Astrocyte of the cerebellum (primary cell): ENCODE measurements at regions not wholly inside any gene's neighbourhood (a gene's known extent, or its start where the extent isn't known, plus 50 kb on each side); places are given as distances from the start of the nearest gene placed in this dataset.

Source experiments
- DNase-seq: peaks from one replicate; pipeline ENCODE4 v3.0.0-alpha.2; 2011; ENCODE audit warnings: low read depth
- H3K4me3 ChIP-seq: 2 replicates; pipeline ENCODE4 v1.5.1; 2011; ENCODE audit warnings: mild to moderate bottlenecking, low read depth, low read length, moderate library complexity
- in situ Hi-C: cut with HindIII; loops from 2 replicates; pipeline ENCODE4 v1.10.0; 2017; ENCODE audit warnings: low sequenced_read_pairs
- TF ChIP-seq, protein P1 (sequence below): IDR thresholded peaks from 2 replicates; pipeline ENCODE4 v1.5.1; 2012; ENCODE audit warnings: low read length, low read depth, moderate library complexity, mild to moderate bottlenecking; ENCODE audit errors: missing control alignments

DNA sequence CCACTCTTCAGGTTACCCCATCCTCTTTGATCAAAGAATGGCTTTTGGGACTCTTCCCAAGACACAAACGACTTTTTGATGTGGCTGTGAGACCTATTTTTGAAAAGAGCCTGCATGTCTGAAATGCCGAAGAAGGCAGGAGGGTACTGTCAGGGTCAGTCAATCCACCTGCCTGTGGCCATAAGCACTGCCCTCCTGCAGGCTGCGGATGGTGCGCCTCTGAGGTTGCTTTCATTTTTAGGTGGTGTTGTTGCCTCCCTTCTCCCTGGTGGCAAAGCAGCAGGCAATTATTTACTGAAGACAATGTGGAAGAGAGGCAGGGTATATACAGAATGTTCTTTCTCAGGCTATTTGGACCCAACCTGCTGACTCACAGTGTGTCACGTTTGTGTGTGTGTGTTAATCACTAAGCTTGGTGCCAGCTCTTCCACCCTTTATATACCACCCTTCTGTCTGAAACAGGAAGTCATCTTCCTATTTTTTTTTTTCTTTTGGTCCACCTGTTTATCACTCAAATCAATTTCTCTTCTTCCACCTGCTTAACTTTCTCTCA lies 1421.2 kb upstream of the CELF2 start:
- TF ChIP-seq, protein P1, sequence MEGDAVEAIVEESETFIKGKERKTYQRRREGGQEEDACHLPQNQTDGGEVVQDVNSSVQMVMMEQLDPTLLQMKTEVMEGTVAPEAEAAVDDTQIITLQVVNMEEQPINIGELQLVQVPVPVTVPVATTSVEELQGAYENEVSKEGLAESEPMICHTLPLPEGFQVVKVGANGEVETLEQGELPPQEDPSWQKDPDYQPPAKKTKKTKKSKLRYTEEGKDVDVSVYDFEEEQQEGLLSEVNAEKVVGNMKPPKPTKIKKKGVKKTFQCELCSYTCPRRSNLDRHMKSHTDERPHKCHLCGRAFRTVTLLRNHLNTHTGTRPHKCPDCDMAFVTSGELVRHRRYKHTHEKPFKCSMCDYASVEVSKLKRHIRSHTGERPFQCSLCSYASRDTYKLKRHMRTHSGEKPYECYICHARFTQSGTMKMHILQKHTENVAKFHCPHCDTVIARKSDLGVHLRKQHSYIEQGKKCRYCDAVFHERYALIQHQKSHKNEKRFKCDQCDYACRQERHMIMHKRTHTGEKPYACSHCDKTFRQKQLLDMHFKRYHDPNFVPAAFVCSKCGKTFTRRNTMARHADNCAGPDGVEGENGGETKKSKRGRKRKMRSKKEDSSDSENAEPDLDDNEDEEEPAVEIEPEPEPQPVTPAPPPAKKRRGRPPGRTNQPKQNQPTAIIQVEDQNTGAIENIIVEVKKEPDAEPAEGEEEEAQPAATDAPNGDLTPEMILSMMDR = no peak
- in situ Hi-C loops = no loop called here
- no peak overlapping the region for H3K4me3 ChIP-seq
- no peak for DNase-seq

DNA sequence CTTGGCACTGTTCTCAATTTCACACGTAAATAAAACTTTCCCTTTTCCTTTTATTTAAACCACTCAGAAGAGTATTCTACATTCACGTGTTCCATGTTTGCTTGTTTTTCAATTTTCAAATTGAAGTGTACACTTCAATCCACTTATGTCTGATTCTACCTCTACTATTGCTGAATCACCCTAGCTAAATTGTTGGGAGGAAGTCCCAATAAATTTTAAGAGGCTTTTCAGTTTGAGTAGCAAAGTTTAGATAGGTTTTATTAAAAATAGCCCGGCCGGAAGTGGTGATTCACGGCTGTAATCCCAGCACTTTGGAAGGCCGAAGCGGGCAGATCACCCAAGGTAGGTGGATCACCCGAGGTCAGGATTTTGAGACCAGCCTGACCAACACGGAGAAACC lies 1414.7 kb upstream of the CELF2 start:
- no peak overlapping the region for H3K4me3 ChIP-seq
- TF ChIP-seq, protein P1 = no peak
- in situ Hi-C loops = no loop called here
- DNase-seq = no peak

DNA sequence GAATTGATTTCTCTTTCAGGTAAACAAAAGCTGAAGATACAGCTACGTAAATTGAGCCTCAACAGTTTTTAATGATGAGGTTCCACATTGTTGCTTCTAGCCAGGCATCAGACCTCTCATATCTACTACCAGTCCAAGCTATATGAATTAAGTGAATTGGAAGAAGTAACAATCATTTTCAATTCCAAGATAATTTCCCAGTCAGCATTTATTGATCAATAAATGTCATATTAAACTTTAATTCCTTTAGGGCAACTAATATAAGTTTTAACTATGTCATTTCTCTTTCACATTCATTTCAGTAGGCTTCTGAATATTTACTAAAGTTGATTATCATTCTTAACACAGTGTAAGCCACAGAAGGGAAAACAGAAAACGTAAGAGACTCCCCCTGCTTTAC lies 1413.7 kb upstream of the CELF2 start:
- H3K4me3 ChIP-seq = no peak overlapping the region
- in situ Hi-C loops = no loop called here
- TF ChIP-seq, protein P1 = no peak

DNA sequence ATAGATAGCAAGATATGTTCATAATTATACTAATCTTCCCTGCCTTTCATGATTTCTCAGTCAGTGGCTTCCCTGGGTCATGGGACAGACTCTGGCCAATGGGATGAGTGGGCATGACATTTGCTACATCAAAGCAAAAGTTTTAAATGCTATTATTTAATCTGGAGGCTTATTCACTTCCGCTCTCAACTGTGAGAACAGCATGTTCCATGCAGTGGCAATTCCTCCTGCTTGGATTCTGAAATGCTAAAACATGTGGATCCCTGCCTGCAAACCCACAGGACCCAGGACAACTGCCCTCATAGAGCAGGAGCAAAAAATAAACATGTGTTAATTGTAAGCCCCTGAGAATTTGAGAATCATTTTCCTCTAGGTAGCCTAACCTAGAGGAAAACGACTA lies 1412.4 kb upstream of the CELF2 start:
- TF ChIP-seq, protein P1 = no peak
- no peak for DNase-seq
- in situ Hi-C loops = no loop called here
- H3K4me3 ChIP-seq = no peak overlapping the region

More for the DNA sequence above, 1413.7 kb upstream of the CELF2 start:
- DNase-seq = no peak

DNA sequence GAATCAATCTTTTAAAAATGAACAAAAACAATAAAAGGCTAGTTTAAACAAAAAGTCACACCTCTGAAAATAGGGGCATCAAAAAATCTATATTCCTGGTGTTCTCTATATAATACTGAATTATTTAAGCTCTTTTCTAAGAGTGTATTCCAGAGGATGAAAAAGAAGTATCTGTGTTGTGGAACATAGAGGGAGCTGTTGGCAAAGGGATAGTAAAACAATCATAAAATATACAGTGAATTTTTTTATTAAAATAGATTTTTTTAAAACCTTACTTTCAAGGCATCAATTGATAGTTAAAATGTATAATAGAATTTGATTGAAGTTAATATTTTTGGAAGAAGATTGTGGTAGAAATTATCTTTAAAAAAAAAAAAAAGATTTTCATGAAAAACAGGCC lies 1409.1 kb upstream of the CELF2 start:
- H3K4me3 ChIP-seq = no peak overlapping the region
- TF ChIP-seq, protein P1 = peak; percentile 32
- peak; percentile 28 for DNase-seq
- in situ Hi-C loops = no loop called here

DNA sequence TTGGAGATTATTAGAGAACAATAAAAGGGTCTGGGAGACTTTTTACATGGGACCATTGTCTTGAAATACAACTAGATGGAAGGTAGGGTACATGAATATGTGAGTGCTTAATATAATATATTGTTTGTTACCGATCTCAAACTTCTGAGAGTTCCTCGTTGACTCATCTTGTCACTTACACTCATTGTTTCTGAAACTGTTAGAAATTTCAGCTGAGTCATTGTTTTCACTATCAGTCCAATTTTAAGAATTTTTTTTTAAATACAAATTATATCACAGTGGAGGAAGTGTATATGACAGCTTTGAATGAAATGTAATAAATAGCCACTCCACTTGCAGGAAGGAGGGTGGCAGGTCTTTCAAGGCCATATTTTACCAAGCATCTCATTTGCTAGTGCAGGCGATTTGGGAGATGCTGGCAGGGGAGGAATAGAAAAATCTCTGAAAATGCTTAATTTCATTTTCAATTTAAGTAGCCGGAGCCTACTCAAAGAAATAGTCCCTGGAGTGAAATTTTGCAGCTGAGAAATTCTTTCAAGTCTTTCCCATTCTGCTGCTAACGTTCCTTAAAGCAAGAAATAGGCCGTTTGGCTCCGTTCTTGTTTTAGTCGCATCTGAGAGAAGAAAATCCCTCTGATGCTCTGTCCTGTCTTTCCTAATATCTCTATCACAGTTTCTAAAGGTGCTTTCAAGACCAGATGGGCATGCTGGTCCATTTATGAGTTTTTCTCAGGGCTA lies 1404.2 kb upstream of the CELF2 start:
- in situ Hi-C loops = no loop called here
- TF ChIP-seq, protein P1 = no peak
- no peak overlapping the region for H3K4me3 ChIP-seq
- DNase-seq = no peak
